ENCODE measurements at regions not wholly inside any gene's neighbourhood (a gene's known extent, or its start where the extent isn't known, plus 50 kb on each side); places are given as distances from the start of the nearest gene placed in this dataset.

DNA sequence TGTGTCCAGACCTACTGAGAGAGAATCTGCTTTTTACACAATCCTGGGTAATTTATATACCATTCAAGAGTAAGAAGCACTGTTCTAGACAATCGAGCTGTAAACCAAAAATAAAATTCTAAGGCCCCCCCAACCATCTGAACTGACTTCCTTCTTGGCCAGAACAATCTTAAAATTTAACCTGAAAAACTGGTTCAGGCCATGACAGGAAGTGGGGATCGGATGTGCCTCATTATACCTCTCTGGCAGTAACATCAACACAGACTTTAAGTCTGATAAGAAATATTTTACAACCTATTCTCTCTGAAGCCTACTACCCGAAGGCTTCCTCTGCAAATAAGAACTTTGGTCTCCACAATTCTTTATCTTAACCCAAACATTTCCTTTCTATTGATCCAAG is 75.2 kb upstream of the KIF5B start:
- no peaks in the 10 kb centered on the region for H3K9me3 Mint-ChIP-seq
- TF ChIP-seq CTCF (IDR thresholded peaks at IDR 0.05; ENCODE audit: unreplicated experiment in 3 of 3): no peak
- H3K27ac Mint-ChIP-seq: no peak overlapping the region
- no peaks in the 10 kb centered on the region for H3K4me1 Mint-ChIP-seq
- H3K27me3 Mint-ChIP-seq (ENCODE audit: low read depth): peaks cover 6% of the 10 kb centered on the region
- no peaks in the 10 kb centered on the region for H3K36me3 Mint-ChIP-seq (ENCODE audit: low read depth)
- no peak overlapping the region for H3K4me3 Mint-ChIP-seq

DNA sequence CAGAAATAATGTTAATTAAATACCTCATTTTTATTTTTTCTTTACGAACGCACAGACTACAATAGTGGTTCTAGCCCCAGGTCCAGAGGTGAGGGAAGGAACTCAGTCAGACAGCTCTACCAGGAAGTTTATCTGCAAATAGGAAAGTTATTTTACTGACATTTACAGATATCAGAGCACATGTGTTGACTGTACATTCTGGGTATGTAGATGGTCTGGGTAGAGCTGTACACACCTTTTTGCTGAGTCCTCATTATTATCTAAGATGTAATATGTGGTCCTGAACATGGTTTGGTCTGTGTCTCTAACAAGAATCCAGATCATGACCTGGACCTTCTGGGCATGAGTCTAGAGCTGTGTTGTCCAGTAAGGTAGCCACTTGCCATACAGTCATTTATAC is 74.6 kb upstream of the KIF5B start:
- no peak for TF ChIP-seq CTCF (IDR thresholded peaks at IDR 0.05; ENCODE audit: unreplicated experiment in 3 of 3)
- Mint-ChIP-seq H3K4me3 (no peak overlapping the region), H3K36me3 (ENCODE audit: low read depth) (no peaks in the 10 kb centered on the region), H3K4me1 (no peaks in the 10 kb centered on the region), H3K27ac (no peak overlapping the region), H3K9me3 (no peaks in the 10 kb centered on the region), H3K27me3 (ENCODE audit: low read depth) (peaks cover 6% of the 10 kb centered on the region)

GRCh38 chr10:32125023-32125422 is 68.8 kb upstream of the KIF5B start:
- Mint-ChIP-seq H3K27ac (no peak overlapping the region), H3K9me3 (no peaks in the 10 kb centered on the region), H3K36me3 (ENCODE audit: low read depth) (no peaks in the 10 kb centered on the region), H3K4me3 (no peak overlapping the region), H3K27me3 (ENCODE audit: low read depth) (peaks cover 6% of the 10 kb centered on the region), H3K4me1 (no peaks in the 10 kb centered on the region)
- no peak for TF ChIP-seq CTCF (IDR thresholded peaks at IDR 0.05; ENCODE audit: unreplicated experiment in 3 of 3)

- TF ChIP-seq CTCF (IDR thresholded peaks at IDR 0.05; ENCODE audit: unreplicated experiment in 3 of 3): no peak
- no peak overlapping the region for H3K27ac Mint-ChIP-seq
- no peaks in the 10 kb centered on the region for H3K9me3 Mint-ChIP-seq
- H3K27me3 Mint-ChIP-seq (ENCODE audit: low read depth): no peaks in the 10 kb centered on the region
- no peaks in the 10 kb centered on the region for H3K36me3 Mint-ChIP-seq (ENCODE audit: low read depth)
- H3K4me3 Mint-ChIP-seq: no peak overlapping the region
- H3K4me1 Mint-ChIP-seq: no peaks in the 10 kb centered on the region
Measured at GRCh38 chr10:32123021-32123420, 66.8 kb upstream of the KIF5B start.

DNA sequence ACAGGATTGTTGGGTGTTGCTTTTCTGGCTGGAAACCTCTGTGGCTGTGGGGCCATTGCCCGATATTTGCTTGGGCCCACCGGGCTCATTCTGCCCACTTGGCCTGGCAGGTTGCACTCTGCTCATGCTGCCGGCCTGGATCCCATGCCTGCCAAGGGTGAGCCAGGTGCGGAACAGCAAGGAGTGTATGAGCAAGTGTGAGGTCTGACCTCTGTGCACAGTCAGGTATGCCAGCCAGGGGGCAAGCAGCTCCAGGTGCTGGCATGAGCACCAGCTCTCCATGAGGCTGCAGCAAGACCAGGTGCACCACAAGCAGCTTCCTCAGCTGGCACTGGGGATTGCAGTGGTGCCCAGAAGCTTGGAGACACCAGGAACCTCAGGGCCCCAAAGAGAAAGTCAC is 65.4 kb upstream of the KIF5B start:
- Mint-ChIP-seq H3K4me3 (no peak overlapping the region), H3K4me1 (no peaks in the 10 kb centered on the region), H3K36me3 (ENCODE audit: low read depth) (no peaks in the 10 kb centered on the region), H3K9me3 (no peaks in the 10 kb centered on the region), H3K27me3 (ENCODE audit: low read depth) (no peaks in the 10 kb centered on the region), H3K27ac (no peak overlapping the region)
- TF ChIP-seq CTCF (IDR thresholded peaks at IDR 0.05; ENCODE audit: unreplicated experiment in 3 of 3): no peak

DNA sequence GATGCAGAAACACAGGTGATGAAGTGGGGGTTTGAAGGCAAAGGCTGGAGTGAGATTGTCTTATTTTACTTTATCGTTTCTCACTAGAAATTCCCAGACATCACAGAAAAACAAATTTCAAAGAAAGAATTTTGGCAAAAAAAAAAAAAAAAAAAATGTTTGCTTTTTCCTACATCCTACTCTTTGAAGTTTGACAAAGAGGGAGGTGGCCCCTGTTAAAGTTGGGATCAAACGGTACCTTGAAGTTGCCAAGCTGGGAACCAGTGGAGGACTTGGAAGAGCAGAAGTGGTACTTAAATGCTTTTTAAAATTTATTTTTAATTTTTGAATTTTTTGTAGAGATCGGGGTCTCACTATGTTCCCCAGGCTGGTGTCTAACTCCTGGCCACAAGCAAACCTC is 63.9 kb upstream of the KIF5B start:
- H3K4me1 Mint-ChIP-seq: no peaks in the 10 kb centered on the region
- H3K27ac Mint-ChIP-seq: no peak overlapping the region
- H3K27me3 Mint-ChIP-seq (ENCODE audit: low read depth): peaks cover 3% of the 10 kb centered on the region
- H3K9me3 Mint-ChIP-seq: no peaks in the 10 kb centered on the region
- TF ChIP-seq CTCF (IDR thresholded peaks at IDR 0.05; ENCODE audit: unreplicated experiment in 3 of 3): no peak
- no peaks in the 10 kb centered on the region for H3K36me3 Mint-ChIP-seq (ENCODE audit: low read depth)
- no peak overlapping the region for H3K4me3 Mint-ChIP-seq

Measured in nephron (organoid).